ENCODE measurements at regions not wholly inside any gene's neighbourhood (a gene's known extent, or its start where the extent isn't known, plus 50 kb on each side); places are given as distances from the start of the nearest gene placed in this dataset.

DNA sequence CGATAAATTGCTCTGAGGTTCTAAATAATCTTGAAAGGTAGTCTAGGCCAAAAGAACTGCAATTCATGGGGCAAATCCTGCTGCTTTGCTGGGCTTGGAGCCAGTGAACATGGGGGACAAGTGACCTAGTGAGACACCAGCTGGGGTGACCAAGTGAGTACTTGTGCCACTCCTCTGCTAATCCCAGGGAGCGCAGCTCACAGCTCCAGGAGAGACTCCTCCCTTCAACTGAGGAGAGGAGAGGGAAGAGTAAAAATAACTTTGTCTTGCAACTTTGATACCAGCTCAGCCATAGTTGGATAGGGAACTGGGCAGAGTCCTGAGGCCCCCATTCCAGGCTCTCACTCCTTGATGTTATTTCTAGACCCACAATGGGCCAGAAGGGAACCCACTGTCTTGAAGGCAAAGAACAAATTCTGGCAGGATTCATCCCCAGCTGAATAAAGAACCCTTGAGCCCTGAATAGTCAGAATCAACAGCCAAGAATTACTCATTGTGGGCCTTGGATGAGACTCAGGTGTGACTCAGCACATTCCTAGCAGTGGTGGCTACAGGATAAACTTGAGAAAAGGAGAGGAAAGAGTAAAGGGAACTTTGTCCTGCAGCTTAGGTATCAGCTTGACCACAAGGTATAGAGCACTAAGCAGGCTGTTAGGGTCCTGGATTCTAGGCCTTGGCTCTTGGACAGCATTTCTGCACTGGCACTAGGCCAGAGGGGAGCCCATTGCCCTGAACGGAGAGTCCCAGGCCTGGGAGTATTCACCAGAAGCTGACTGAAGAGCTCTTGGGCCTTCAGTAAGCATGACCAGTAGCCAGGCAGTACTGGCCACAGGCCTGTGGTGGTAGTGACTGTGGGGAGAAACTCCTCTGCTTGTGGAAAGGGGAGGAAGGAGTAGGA, 288.3 kb upstream of the CDH18 start:
- no peak for DNase-seq (ENCODE audit: extremely low read depth, low read depth, low spot score)

DNA sequence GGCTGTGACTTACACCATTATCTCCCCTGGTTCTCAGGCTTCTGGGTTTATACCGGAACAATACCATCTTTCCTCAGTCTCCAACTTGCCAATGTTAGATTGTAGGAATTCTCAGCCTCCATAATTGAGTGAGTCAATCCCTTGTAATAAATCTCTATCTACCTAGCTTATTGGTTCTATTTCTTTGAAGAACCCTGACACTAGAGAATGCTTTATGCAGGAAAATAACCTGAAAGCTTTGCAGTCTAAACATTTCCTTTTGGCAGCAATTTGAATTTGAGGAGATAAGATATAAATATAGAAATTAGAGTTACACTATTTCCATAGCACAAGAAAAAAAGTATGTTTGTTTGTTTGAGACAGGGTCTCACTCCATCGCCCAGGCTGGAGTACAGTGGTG, 278.1 kb upstream of the CDH18 start:
- no peak for DNase-seq (ENCODE audit: extremely low read depth, low read depth, low spot score)

DNA sequence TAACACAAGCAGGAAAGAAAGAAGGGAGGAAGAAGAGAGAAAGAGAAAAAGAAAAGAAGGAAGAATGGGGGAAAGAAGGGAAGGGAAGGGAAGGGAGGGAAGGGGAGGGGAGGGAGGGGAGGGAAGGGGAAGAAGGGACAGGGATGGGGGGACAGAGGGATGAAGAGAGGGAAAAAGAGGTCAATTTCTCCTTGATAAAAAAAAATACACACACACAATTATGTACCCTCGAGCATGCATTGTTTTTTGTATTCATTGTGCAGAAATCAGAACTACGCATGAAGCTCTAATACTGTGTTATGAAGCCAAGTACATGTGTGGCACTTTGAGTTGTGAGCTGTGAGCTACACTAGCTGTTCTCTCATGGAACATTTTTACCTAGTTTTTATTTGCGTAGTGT, 274.9 kb upstream of the CDH18 start:
- DNase-seq (ENCODE audit: extremely low read depth, low read depth, low spot score), result no peak

DNA sequence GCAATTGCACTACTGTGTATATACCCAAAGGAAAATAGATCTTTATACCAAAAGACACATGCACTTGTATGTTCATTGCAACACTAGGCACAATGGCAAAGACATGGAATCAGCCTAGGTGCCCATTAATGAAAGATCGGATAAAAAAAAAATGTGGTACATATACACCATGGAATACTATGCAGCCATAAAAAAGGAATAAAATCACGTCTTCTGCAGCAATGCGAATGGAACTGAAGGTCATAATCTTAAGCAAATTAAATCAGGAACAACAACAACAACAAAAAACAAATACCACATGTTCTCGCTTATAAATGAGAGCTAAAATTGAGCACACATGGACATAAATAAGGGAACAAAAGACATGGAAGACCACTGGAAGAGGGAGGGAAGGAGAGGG, 266.7 kb upstream of the CDH18 start:
- DNase-seq (ENCODE audit: extremely low read depth, low read depth, low spot score), result no peak

GRCh38 chr5:20248118-20248517, 260.1 kb upstream of the CDH18 start:
- DNase-seq (ENCODE audit: extremely low read depth, low read depth, low spot score), result no peak

DNA sequence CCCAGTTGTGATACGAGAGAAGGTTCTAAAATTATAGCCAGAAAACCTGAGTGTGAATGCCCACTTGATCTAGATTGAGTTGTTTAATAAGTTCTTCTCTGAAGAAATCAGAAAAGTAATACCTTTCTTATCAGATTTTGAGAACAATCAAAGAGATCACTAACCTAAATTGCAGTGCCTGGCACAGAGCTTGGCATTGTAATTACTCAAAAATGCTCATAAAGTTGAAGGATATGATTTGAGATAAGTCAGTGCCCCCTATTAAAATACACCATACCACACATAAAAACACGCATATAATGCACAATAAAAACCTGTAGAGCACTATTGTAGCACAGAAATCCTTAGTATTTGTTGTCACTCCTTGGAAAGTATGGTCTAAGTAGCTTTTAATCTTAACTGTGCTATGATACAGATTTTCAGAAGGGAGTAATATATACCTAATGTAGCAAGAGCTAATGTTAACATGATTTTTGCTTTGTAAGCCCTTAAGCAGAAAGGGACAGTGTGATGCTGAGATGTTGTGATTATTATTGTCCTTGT, 257.5 kb upstream of the CDH18 start:
- no peak for DNase-seq (ENCODE audit: extremely low read depth, low read depth, low spot score)

DNA sequence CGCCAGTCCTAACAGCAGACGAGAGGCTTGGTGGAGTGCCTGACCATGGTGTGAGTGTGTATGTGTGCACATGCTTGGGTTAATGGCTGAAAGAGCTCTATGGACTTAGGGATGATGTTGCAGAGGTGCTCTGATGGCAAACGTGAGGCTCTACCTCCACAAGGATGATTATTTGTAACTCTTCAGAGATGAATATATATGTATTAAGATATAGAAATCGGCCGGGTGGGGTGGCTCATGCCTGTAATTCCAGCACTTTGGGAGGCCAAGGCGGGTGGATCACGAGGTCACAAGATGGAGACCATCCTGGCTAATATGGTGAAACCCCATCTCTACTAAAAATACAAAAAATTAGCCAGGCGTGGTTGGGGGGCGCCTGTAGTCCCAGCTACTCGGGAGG, 253.4 kb upstream of the CDH18 start:
- no peak for DNase-seq (ENCODE audit: extremely low read depth, low read depth, low spot score)

DNA sequence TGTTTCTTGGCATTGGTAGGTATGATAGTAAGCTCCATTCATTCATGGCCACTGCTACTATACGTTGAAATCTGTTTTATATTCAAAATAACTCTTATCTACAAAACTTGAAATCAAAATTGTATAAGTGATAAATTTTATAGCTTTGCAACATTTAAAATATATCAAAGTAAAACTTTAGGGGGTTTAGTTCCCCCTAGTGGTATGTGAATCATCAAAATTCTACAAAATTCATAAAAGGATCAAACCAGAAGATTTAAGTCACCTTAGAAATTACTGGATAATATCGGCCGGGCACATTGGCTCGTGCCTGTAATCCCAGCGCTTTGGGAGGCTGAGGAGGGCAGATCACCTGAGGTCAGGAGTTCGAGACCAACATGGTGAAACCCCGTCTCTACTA, 243.0 kb upstream of the CDH18 start:
- no peak for DNase-seq (ENCODE audit: extremely low read depth, low read depth, low spot score)

DNA sequence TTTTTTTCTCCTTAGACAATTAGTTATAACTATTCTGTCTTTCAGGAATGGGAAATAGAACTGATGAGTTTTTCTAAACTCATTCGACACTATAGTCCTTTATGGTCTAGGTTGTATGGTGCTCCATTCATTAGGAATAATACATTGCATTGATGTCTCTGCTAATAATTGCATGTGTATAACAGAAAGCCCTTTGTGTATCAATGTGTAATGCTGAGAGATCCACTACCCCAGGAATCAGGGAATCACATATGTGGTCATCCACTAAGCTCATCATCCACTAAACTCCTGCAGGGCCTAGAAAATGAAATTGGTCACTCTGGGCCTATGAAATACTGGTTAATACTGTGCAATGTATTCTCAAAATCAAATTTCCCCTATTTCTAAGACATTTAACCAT, 242.0 kb upstream of the CDH18 start:
- DNase-seq (ENCODE audit: extremely low read depth, low read depth, low spot score), result no peak

DNA sequence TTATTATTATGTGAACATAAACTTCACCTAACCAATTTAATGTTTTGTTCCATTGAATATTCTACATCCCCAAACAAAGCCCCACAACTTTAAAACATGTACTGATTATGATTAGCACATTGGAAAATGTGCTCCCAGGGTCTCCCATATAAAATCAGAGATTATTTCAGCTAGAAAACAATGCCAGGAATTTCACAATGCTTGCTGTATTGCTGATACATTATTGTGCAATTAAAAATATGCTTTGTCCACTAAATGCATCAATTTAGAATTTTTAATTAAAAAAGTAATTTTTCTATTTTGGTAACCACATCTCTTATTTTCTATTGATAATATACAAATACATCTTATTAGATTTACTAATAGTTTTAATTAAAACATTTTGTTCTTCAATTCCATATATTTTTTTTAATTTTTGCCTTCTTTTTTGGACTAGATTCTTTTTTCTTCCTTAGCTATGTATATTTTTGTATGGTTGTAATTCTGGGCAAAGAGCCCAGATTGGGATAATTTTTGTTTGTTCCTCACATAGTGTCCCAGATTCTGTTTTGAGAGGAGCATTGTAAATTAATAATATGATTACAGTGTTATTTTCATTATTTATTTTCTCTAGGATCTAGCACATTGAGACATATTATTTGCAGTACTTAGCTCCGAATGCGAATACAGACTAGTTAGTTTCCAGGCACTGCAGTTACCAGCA, 241.5 kb upstream of the CDH18 start:
- DNase-seq (ENCODE audit: extremely low read depth, low read depth, low spot score), result no peak

DNA sequence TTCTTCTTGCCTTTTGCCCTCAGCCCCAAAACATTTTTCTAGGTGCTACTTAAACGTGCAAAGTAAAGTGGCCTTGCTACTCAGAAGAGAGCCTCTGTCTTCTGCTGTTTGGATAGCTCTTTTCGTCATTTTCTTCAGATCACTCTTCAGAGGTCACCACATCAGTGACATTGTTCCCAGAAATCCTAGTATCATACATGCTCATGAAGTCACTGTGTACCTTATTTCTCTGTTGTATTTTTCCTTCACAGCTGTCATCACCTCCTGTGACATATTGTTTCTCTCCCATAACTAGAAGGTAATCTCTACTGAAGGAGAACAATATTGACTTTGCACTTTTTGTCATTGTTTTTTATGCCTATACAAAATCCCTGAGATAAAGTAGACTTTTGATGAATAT, 237.0 kb upstream of the CDH18 start:
- no peak for DNase-seq (ENCODE audit: extremely low read depth, low read depth, low spot score)

DNA sequence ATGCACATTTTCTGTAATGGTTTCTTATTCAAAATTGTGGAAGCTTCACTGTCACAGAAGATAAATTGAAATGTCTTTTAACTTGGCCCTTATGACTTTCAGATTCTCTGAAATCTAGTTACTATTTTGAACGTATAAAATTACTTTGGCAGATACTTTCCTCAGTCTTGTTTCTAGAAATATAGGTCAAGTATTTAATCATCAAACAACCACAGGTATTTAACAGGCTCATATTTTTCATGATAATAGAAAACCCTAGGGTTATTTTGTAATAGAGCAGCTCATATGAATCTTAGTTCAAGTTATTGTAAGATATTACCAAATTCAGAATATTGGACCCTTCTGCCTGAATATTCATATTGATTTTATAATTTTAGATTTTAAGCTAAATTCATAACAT, 236.0 kb upstream of the CDH18 start:
- no peak for DNase-seq (ENCODE audit: extremely low read depth, low read depth, low spot score)

GRCh38 chr5:20223451-20223850, 235.5 kb upstream of the CDH18 start:
- no peak for DNase-seq (ENCODE audit: extremely low read depth, low read depth, low spot score)

- no peak for DNase-seq (ENCODE audit: extremely low read depth, low read depth, low spot score)
Observed at GRCh38 chr5:20215257-20215656, 227.3 kb upstream of the CDH18 start.

DNA sequence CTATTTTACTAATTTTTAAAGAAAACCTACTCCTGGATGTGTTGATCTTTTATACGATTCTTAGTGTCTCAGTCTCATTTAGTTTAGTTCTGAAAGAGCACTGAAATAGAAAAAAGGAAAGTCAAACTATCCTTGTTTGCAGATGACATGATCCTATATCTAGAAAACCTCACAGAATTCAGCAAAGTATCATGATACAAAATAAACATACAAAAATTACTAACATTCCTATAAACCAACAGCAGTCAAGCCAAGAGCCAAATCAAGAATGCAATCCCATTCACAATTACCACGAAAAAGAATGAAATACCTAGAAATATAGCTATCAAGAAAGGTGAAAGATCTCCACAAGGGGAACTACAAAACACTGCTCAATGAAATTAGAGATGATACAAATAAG, 225.8 kb upstream of the CDH18 start:
- no peak for DNase-seq (ENCODE audit: extremely low read depth, low read depth, low spot score)

DNA sequence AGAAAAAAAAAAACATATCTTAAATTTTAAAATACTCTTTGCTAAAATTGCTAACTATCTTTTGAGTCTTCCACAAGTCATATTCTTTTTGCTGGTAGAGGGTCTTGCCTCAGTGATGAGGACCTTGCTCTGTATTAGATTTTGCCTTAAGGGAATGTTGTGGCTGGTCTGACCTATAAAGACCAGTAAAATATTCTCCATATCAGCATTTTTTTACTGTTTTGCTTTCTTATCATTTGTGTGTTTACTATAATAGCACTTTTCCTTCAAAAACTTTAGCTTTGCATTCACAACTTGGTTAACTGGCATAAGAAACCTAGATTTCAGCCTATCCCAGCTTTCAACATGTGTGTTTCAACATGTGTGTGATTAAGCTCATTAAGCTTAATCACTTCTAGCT, 224.7 kb upstream of the CDH18 start:
- no peak for DNase-seq (ENCODE audit: extremely low read depth, low read depth, low spot score)

DNA sequence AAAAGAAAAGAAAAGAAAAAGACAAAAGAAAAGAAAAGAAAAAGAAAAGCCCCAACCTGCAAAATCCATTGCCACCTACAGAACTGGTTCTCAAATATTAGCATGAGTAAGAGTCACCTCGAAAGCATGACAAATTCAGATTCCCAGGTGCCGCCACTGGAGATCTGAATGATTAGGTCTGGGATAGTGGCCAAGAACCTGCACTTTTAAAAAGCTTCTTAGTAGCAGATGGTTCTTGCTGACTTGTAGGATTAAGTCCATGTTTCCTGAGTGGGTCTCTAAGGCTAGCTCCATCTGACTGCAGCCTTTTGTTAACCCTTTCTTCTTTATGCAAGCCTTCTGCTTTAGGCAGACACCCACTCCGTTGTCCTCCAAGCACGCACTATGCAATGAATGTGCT, 178.5 kb upstream of the CDH18 start:
- no peak for DNase-seq (ENCODE audit: extremely low read depth, low read depth, low spot score)

DNA sequence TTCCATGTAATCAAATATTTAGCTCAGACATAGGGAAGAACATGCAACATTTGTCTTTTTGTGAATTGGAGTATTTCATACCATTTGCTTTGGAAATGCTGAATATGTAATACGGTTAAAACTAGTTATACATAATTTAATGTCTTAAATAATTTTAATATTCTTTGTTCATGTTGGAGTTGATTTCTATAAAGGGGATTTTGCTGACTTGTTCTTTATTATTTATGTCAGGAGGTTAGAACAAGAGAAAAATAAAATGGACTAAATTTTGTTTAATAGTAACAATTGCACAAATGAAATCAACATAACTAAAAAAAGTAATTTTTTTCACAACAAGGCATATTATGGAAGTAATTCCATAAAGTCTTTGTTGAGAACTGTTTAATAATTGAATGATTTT, 170.0 kb upstream of the CDH18 start:
- no peak for DNase-seq (ENCODE audit: extremely low read depth, low read depth, low spot score)

- DNase-seq (ENCODE audit: extremely low read depth, low read depth, low spot score), result no peak
Observed at GRCh38 chr5:20157089-20157488, 169.1 kb upstream of the CDH18 start.

- DNase-seq (ENCODE audit: extremely low read depth, low read depth, low spot score), result no peak
Observed at GRCh38 chr5:20145240-20145639, 157.2 kb upstream of the CDH18 start.

GRCh38 chr5:20129501-20129900, 141.5 kb upstream of the CDH18 start:
- DNase-seq (ENCODE audit: extremely low read depth, low read depth, low spot score), result no peak

GRCh38 chr5:20128343-20128742, 140.3 kb upstream of the CDH18 start:
- DNase-seq (ENCODE audit: extremely low read depth, low read depth, low spot score), result no peak
